ENCODE measurements at regions not wholly inside any gene's neighbourhood (a gene's known extent, or its start where the extent isn't known, plus 50 kb on each side); places are given as distances from the start of the nearest gene placed in this dataset.

DNA sequence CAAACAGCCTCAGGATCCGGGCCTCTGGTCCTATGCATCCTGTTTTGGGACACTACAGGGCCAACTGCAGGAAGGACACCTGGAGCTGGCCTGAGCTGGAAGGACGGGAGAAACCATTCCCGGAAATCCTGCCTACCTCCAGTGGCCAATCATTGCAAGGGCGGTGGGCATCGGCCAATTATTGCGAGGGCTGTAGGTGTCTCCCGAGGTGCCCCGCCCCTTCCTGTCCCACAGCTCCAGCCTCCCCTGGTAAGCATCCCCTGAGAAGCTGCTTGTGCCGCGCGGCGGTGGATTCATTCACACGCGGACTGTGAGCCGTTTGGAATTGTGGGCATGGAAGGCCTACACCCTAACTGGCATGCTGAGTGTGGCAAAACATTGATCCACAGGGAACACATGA, 95.5 kb downstream of the TSPY10 start:
- TF ChIP-seq, protein P1, sequence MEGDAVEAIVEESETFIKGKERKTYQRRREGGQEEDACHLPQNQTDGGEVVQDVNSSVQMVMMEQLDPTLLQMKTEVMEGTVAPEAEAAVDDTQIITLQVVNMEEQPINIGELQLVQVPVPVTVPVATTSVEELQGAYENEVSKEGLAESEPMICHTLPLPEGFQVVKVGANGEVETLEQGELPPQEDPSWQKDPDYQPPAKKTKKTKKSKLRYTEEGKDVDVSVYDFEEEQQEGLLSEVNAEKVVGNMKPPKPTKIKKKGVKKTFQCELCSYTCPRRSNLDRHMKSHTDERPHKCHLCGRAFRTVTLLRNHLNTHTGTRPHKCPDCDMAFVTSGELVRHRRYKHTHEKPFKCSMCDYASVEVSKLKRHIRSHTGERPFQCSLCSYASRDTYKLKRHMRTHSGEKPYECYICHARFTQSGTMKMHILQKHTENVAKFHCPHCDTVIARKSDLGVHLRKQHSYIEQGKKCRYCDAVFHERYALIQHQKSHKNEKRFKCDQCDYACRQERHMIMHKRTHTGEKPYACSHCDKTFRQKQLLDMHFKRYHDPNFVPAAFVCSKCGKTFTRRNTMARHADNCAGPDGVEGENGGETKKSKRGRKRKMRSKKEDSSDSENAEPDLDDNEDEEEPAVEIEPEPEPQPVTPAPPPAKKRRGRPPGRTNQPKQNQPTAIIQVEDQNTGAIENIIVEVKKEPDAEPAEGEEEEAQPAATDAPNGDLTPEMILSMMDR (IDR thresholded peaks at IDR 0.05): no peak
- no peak for TF ChIP-seq POLR2A (IDR thresholded peaks at IDR 0.05)
